Left ventricle myocardium inferior (tissue), 1 donor: ENCODE measurements at regions not wholly inside any gene's neighbourhood (a gene's known extent, or its start where the extent isn't known, plus 50 kb on each side); places are given as distances from the start of the nearest gene placed in this dataset.

Experiments used
- DNase-seq: peaks from one replicate; pipeline ENCODE4 v3.0.0-alpha.2; 2020
- H3K27ac ChIP-seq: fragments of 200-600 bp; replicated peaks from 2 replicates; pipeline ENCODE4 v1.8.0; 2021
- H3K27me3 ChIP-seq: fragments of 200-600 bp; 2 replicates; pipeline ENCODE4 v1.8.0; 2021; ENCODE audit warnings: low read depth
- H3K36me3 ChIP-seq: fragments of 200-600 bp; 2 replicates; pipeline ENCODE4 v1.8.0; 2021
- H3K4me1 ChIP-seq: fragments of 200-600 bp; 2 replicates; pipeline ENCODE4 v1.8.0; 2021
- H3K4me3 ChIP-seq: fragments of 200-600 bp; 2 replicates; pipeline ENCODE4 v1.8.0; 2021; ENCODE audit warnings: mild to moderate bottlenecking, moderate library complexity
- H3K9me3 ChIP-seq: fragments of 200-600 bp; replicated peaks from 2 replicates; pipeline ENCODE4 v1.8.0; 2021
- CTCF ChIP-seq: fragments of 200-600 bp; IDR thresholded peaks from 2 replicates; pipeline ENCODE4 v1.8.0; 2021; ENCODE audit warnings: antibody characterized with exemption, mild to moderate bottlenecking, borderline replicate concordance
- intact Hi-C: fragments of 100-400 bp; cut with micrococcal nuclease; formaldehyde crosslinking; loops from one replicate; pipeline ENCODE4 v1.11.0; 2022
- donor health status: DM: no; HTN: yes; CAD: no; lungs with severe emphysema.

DNA sequence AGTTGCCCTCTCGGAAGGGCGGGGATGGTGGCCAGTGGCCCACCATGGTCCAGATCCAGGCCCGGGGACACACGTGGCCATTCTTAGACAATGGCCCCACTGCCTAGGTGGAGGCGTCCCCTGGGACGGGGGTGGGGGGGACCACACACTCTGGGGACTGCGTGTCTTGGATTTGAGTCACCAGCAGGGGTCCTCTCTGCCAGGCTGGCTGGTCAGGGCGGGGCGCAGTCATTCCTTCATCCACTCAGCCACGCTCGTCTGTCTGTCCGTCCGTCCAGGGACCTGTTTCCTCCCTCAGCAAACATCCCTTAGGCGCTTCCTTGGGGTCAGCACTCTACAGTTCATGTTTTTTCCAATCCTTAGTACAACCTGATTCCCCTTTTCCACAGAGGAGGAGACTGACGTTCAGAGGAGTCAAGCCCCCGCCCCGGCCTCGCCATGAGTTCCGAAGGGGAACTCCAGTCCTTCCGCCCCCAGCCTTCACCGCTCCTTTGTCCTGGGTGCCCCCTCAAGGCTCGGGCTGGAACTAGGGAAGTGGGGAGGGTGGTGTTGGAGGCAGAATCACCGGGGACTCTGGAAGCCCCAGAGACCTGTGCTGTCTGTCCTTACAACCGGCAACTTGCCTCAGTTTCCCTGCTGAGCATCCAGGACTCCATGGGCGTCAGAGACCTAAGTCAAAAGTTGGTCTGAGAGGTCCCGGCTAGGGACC is 276.6 kb upstream of the MVB12B start:
- no peaks in the 10 kb centered on the region for H3K4me1 ChIP-seq
- DNase-seq: no peak
- intact Hi-C loops: no loop called here

DNA sequence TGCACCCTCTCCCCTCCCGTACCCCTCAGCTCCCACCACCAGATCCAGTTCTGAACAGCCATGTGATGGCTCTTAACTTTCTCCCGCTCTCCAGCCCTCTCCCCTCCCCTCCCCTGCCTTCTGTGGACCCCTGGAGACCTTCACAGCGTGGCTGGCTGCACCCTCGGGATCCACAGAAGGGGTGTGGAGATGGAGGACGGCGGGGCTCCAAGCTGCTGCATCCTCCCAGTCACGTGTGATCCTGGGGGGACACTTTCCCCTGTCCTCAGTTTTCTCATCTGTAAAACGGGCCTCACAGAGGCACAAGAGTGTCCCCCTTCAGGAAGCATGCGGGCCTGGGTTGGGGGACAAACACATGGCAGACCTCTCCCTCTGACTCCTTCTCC is 276.0 kb upstream of the MVB12B start:
- no peak overlapping the region for H3K27ac ChIP-seq
- DNase-seq: no peak
- H3K4me1 ChIP-seq: no peaks in the 10 kb centered on the region
- H3K4me3 ChIP-seq: no peak overlapping the region
- H3K36me3 ChIP-seq: no peaks in the 10 kb centered on the region
- H3K9me3 ChIP-seq: peaks cover 10% of the 10 kb centered on the region
- peaks cover 66% of the 10 kb centered on the region for H3K27me3 ChIP-seq
- intact Hi-C loops: no loop called here
- no peak for TF ChIP-seq CTCF

More for the DNA sequence above, 276.6 kb upstream of the MVB12B start:
- Histone ChIP-seq H3K9me3 (peaks cover 15% of the 10 kb centered on the region), H3K36me3 (no peaks in the 10 kb centered on the region), H3K27ac (no peak overlapping the region), H3K4me3 (no peak overlapping the region), H3K27me3 (peaks cover 61% of the 10 kb centered on the region)
- no peak for TF ChIP-seq CTCF

DNA sequence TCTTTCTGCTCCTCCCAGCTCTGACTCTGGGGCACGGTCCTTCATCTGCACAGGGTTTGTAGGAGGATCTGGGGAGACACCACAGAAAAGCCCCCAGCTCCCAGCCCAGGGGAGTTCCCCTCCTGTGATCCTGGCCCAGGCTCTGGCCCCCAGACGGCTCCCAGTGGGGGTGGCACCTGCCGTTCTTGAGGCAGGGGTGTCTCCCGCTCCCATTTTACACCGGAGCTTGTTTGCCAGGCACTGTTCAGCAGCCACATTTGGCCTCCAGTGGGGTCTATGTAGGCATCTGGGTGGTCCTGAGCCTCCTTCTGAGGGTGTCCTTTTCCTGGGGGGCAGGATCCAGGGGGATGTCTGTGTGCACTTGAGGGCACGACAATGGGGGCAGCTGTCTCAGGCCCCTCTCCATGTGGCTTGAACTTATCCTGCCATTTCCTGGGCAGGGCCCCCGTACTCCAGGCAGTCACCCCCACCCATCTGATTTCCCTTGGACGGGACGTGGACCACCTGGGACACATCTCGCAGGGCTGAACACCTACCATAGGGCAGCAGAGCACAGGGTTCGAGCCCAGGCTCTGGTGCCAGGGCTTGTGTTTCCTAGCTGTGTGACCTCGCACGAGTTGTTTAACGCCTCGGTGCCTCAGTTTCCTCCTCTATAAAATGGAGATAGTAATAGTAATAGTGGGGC is 275.0 kb upstream of the MVB12B start:
- no peaks in the 10 kb centered on the region for H3K9me3 ChIP-seq
- H3K36me3 ChIP-seq: no peaks in the 10 kb centered on the region
- H3K27me3 ChIP-seq: peaks cover 76% of the 10 kb centered on the region
- H3K4me1 ChIP-seq: no peaks in the 10 kb centered on the region
- TF ChIP-seq CTCF: no peak
- DNase-seq: no peak
- H3K4me3 ChIP-seq: no peak overlapping the region
- no peak overlapping the region for H3K27ac ChIP-seq
- intact Hi-C loops: no loop called here

DNA sequence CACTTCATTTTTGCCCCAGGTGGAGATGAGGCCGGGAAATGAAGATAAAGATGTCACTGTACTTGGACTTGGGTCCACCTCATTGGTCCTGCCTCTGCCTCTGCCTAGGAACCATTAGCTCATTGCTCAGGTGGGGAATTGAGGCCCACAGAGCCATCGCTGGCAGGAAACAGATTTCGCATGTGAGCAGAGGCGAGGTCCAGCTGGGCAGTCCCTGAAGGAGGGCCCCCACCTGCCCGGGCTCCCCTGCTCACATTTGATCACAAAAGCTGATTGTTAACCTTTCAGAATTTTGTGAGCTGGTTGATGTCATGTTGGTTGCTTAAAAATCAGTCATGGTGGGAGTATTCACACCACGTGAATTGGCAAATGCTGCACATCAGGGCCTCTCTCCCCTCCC is 273.8 kb upstream of the MVB12B start:
- no peak for TF ChIP-seq CTCF
- no peak overlapping the region for H3K4me3 ChIP-seq

GRCh38 chr9:126053913-126054312 is 272.7 kb upstream of the MVB12B start:
- no peak for TF ChIP-seq CTCF
- DNase-seq: no peak
- H3K27me3 ChIP-seq: peaks cover 78% of the 10 kb centered on the region
- H3K27ac ChIP-seq: no peak overlapping the region
- H3K36me3 ChIP-seq: no peaks in the 10 kb centered on the region
- no peak overlapping the region for H3K4me3 ChIP-seq
- H3K9me3 ChIP-seq: no peaks in the 10 kb centered on the region
- H3K4me1 ChIP-seq: no peaks in the 10 kb centered on the region
- intact Hi-C loops: no loop called here

More for the DNA sequence above, 273.8 kb upstream of the MVB12B start:
- Histone ChIP-seq H3K36me3 (no peaks in the 10 kb centered on the region), H3K9me3 (no peaks in the 10 kb centered on the region), H3K27ac (no peak overlapping the region), H3K4me1 (no peaks in the 10 kb centered on the region), H3K27me3 (peaks cover 78% of the 10 kb centered on the region)
- intact Hi-C loops: no loop called here
- no peak for DNase-seq
